GM21825 (cell line): ENCODE measurements at regions not wholly inside any gene's neighbourhood (a gene's known extent, or its start where the extent isn't known, plus 50 kb on each side); places are given as distances from the start of the nearest gene placed in this dataset.
"Not testable (repeated sequence)": the region's sequence is repeated elsewhere in the genome, so short reads cannot be mapped to it uniquely, and the experiment has no call there.

Source experiments
- ATAC-seq: cut with Tn5 transposase; IDR thresholded peaks from one replicate; pipeline ENCODE4 v1.9.1; 2021; ENCODE audit warnings: mild to moderate bottlenecking, moderate library complexity; ENCODE audit not compliant: unreplicated experiment

- ATAC-seq: no peak
These were observed 65.2 kb upstream of the TINAGL1 start for GRCh38 chr1:31510853-31511789.

GRCh38 chr1:31511848-31512615 is 64.3 kb upstream of the TINAGL1 start:
- no peak for ATAC-seq

GRCh38 chr1:31514117-31514516 is 62.2 kb upstream of the TINAGL1 start:
- no peak for ATAC-seq

- ATAC-seq: no peak
These were observed 61.1 kb upstream of the TINAGL1 start for GRCh38 chr1:31515056-31515775.

DNA sequence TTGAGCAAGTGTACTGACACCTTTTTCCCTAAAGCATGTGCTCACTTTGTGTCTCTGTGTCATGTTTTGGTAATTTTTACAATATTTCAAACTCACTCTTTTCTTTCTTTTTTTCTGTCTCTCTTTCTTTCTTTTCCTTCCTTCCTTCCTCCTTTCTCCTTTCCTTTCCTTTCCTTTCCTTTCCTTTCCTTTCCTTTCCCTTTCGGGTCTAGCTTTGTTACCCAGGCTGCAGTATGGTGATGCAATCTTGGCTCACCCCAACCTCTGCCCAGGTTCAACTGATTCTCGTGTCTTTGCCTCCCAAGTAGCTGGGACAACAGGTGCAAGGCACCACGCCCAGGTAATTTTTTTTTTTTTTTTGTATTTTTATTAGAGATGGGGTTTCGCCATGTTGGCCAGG is 60.4 kb upstream of the TINAGL1 start:
- ATAC-seq: no peak

DNA sequence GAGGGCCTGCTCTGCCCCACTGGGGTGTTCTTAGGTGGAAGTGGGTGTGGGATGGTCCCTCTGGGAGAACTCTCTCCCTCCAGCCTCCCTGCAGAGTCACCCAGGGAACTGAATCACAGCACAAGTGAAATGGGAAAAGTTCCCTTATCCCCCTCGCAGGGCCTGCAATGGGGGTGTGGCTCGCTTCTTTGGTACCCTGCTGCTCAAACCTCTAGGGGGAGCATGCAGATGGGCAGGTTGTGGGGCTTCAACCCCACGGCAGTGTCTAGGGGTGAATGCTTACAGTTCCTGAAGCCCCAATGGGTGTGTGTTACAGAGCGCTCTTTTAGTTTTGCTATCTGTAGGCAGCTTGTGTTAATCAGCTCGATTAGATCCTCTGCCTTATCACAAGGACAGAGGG is 59.0 kb upstream of the TINAGL1 start:
- no peak for ATAC-seq

DNA sequence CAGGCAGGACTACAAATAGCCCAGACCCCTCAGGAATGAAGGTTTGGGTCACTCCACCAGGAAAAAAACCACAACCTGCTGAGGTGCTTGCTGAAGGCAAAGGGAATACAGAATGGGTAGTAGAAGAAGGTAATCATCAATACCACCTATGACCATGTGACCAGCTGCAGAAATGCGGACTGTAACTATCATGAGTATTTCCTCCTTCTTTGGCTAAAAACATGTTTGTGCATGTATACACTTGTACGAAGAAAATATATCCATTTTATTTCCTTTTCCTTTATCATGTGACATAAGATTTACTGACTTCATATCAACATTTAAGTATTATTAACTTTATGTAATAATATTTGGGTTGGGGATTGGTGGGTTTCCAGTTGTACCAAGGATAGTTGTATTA is 58.3 kb upstream of the TINAGL1 start:
- not testable (repeated sequence) for ATAC-seq

- ATAC-seq: no peak
These were observed 54.4 kb upstream of the TINAGL1 start for GRCh38 chr1:31521761-31522555.

GRCh38 chr1:31522556-31522845 is 53.8 kb upstream of the TINAGL1 start:
- no peak for ATAC-seq

DNA sequence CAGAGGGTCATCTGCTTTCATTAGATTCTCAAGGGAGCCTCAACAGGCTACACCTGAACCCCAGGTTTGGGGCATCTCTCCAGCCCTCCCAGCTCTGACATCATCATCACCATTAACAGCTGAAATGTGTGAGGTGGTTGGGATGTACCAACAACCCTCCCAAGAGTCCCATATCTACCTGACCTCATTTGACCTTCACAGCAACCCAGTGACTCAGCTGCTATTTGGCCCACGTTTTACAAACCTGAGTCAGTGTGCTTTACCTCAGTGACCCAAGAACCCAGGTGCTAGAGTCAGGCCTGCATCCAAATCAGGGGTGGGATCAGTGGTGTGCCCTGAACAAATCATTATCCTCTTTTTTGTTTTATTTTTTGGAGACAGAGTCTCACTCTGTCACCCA is 53.3 kb upstream of the TINAGL1 start:
- no peak for ATAC-seq

DNA sequence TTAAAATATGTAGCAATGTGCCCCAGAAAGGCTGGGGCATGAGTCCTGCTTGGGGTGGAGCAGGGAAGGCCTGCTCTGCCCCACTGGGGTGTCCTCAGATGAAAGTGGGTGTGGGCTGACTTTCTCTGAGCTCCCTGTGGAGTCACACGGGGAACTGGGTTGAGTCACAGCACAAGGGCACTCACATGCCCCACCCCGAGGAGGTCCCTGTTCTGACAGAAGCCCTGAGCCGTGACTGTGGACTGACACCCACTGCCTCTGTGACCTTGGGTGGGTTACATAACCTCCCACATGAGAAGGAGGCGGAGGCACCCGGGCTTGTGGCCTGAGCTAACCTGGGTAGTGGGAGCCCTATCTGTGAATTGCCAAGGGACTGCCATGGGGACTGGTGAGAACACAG is 52.5 kb upstream of the TINAGL1 start:
- ATAC-seq: no peak

DNA sequence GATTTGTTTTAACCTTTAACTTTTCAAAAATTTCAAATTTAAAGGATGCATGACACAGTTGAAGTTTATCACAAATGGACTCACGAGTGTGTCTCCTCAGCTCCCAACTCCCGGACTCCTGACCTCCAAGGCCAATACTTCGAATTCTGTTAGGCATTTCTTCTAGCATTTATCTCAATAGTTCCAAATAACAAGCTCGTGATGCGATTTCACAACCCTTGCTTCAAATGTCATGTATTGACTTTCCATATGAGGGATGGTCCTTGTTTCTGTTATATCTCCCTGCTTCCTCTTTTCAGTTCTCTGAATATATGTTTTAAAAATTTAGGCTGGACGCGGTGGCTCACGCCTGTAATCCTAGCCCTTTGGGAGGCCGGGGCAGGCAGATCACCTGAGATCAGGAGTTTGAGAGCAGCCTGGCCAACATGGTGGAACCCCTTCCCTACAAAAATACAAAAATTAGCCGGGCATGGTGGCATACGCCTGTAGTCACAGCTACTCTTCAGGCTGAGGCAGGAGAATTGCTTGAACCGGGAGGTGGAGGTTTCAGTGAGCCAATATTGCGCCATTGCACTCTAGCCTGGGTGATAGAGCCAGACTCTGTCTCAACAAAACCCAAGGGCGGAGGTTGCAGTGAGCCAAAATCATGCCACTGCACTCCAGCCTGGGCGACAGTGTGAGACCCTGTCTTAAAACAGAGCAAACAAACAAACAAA is 52.0 kb upstream of the TINAGL1 start:
- ATAC-seq: no peak
